ENCODE measurements at regions not wholly inside any gene's neighbourhood (a gene's known extent, or its start where the extent isn't known, plus 50 kb on each side); places are given as distances from the start of the nearest gene placed in this dataset.
"Not testable (repeated sequence)": the region's sequence is repeated elsewhere in the genome, so short reads cannot be mapped to it uniquely, and the experiment has no call there.

- DNase-seq, result no peak
These were observed 167.6 kb downstream of the SOX3 start for GRCh38 chrX:140337263-140337662.

- no peak for DNase-seq
These were observed 186.6 kb downstream of the SOX3 start for GRCh38 chrX:140318296-140318695.

- DNase-seq, result no peak
These were observed 187.4 kb downstream of the SOX3 start for GRCh38 chrX:140317462-140317861.

GRCh38 chrX:140298960-140299825 lies 205.7 kb downstream of the SOX3 start:
- DNase-seq, result no peak

- no peak for DNase-seq
These were observed 207.6 kb downstream of the SOX3 start for GRCh38 chrX:140297273-140297672.

- no peak for DNase-seq
These were observed 211.9 kb downstream of the SOX3 start for GRCh38 chrX:140292961-140293360.

GRCh38 chrX:140292188-140292587 lies 212.7 kb downstream of the SOX3 start:
- DNase-seq, result no peak

GRCh38 chrX:140274811-140275525 lies 229.9 kb downstream of the SOX3 start:
- no peak for DNase-seq

- no peak for DNase-seq
These were observed 230.9 kb downstream of the SOX3 start for GRCh38 chrX:140273921-140274320.

GRCh38 chrX:140250391-140250790 lies 254.5 kb downstream of the SOX3 start:
- no peak for DNase-seq

GRCh38 chrX:140249088-140249487 lies 255.8 kb downstream of the SOX3 start:
- no peak for DNase-seq

GRCh38 chrX:140229191-140229590 lies 263.9 kb upstream of the CXorf66 start:
- DNase-seq, result no peak

GRCh38 chrX:140226037-140226436 lies 260.7 kb upstream of the CXorf66 start:
- not testable (repeated sequence) for DNase-seq

GRCh38 chrX:140215894-140216293 lies 250.6 kb upstream of the CXorf66 start:
- DNase-seq, result not testable (repeated sequence)

GRCh38 chrX:140214518-140214917 lies 249.2 kb upstream of the CXorf66 start:
- not testable (repeated sequence) for DNase-seq

GRCh38 chrX:140206657-140207056 lies 241.3 kb upstream of the CXorf66 start:
- no peak for DNase-seq

- no peak for DNase-seq
These were observed 225.3 kb upstream of the CXorf66 start for GRCh38 chrX:140190441-140191108.

GRCh38 chrX:140180585-140180984 lies 215.3 kb upstream of the CXorf66 start:
- DNase-seq, result no peak

GRCh38 chrX:140177821-140178220 lies 212.5 kb upstream of the CXorf66 start:
- DNase-seq, result no peak

GRCh38 chrX:140172401-140172800 lies 207.1 kb upstream of the CXorf66 start:
- DNase-seq, result no peak

GRCh38 chrX:140167551-140167950 lies 202.2 kb upstream of the CXorf66 start:
- DNase-seq, result no peak

- DNase-seq, result no peak
These were observed 200.5 kb upstream of the CXorf66 start for GRCh38 chrX:140165849-140166248.

- no peak for DNase-seq
These were observed 199.1 kb upstream of the CXorf66 start for GRCh38 chrX:140164391-140164790.
